Astrocyte (in vitro differentiated cells and primary cell): ENCODE measurements at regions not wholly inside any gene's neighbourhood (a gene's known extent, or its start where the extent isn't known, plus 50 kb on each side); places are given as distances from the start of the nearest gene placed in this dataset.

Source experiments
- DNase-seq: peaks from one replicate; pipeline ENCODE4 v3.0.0-alpha.2; 2010; ENCODE audit warnings: low read depth
- FAIRE-seq: peaks from 2 replicates; lab custom pipeline; 2011; peaks lifted over from hg19 to GRCh38; lab: Jason Lieb, UNC
- H2AFZ ChIP-seq: 2 replicates; pipeline ENCODE4 v1.6.0; 2012; ENCODE audit warnings: low read depth, low read length, inconsistent platforms
- H3K27ac ChIP-seq: 2 replicates; pipeline ENCODE4 v1.5.1; 2011; ENCODE audit warnings: low read depth, low read length, inconsistent platforms
- H3K27me3 ChIP-seq: 2 replicates; pipeline ENCODE4 v1.6.0; 2011; ENCODE audit warnings: low read length, inconsistent platforms; ENCODE audit not compliant: insufficient read depth
- H3K36me3 ChIP-seq: 2 replicates; pipeline ENCODE4 v1.5.1; 2011; ENCODE audit warnings: low read length, inconsistent platforms; ENCODE audit not compliant: insufficient read depth
- H3K4me1 ChIP-seq: 2 replicates; pipeline ENCODE4 v1.5.1; 2011; ENCODE audit warnings: low read length, inconsistent platforms; ENCODE audit not compliant: insufficient read depth
- H3K4me2 ChIP-seq: 2 replicates; pipeline ENCODE4 v1.6.0; 2012; ENCODE audit warnings: low read length, inconsistent platforms
- H3K4me3 ChIP-seq: 2 replicates; pipeline ENCODE4 v1.5.1; 2011; ENCODE audit warnings: low read depth, mild to moderate bottlenecking, low read length, inconsistent platforms; ENCODE audit not compliant: insufficient read depth
- H3K79me2 ChIP-seq: 2 replicates; pipeline ENCODE4 v1.6.0; 2012; ENCODE audit warnings: mild to moderate bottlenecking, low read length, inconsistent platforms; ENCODE audit not compliant: insufficient read depth
- H3K9ac ChIP-seq: 2 replicates; pipeline ENCODE4 v1.6.0; 2012; ENCODE audit warnings: mild to moderate bottlenecking, low read length, inconsistent platforms
- H3K9me3 ChIP-seq: 2 replicates; pipeline ENCODE4 v1.5.1; 2012; ENCODE audit warnings: low read depth, mild to moderate bottlenecking, low read length, inconsistent platforms; ENCODE audit not compliant: insufficient read depth
- H4K20me1 ChIP-seq: 2 replicates; pipeline ENCODE4 v1.6.0; 2012; ENCODE audit warnings: low read length, inconsistent platforms; ENCODE audit not compliant: insufficient read depth
- H3K27ac Mint-ChIP-seq: one replicate; pipeline ENCODE4 v1.8.0; 2021; ENCODE audit warnings: mild to moderate bottlenecking, mixed read lengths; ENCODE audit not compliant: unreplicated experiment
- H3K27me3 Mint-ChIP-seq: one replicate; pipeline ENCODE4 v1.8.0; 2021; ENCODE audit warnings: low read depth, mixed read lengths; ENCODE audit not compliant: unreplicated experiment
- H3K36me3 Mint-ChIP-seq: one replicate; pipeline ENCODE4 v1.8.0; 2021; ENCODE audit warnings: low read depth, mixed read lengths; ENCODE audit not compliant: unreplicated experiment
- H3K4me1 Mint-ChIP-seq: one replicate; pipeline ENCODE4 v1.8.0; 2021; ENCODE audit warnings: low read depth, mixed read lengths; ENCODE audit not compliant: unreplicated experiment
- H3K4me3 Mint-ChIP-seq: one replicate; pipeline ENCODE4 v1.8.0; 2021; ENCODE audit warnings: mild to moderate bottlenecking, moderate library complexity, mixed read lengths; ENCODE audit not compliant: unreplicated experiment
- H3K9me3 Mint-ChIP-seq: one replicate; pipeline ENCODE4 v1.8.0; 2021; ENCODE audit warnings: mild to moderate bottlenecking, mixed read lengths; ENCODE audit not compliant: unreplicated experiment
- CTCF ChIP-seq: IDR thresholded peaks from 2 replicates; pipeline ENCODE4 v1.5.1; 2011; ENCODE audit warnings: low read depth, mild to moderate bottlenecking, inconsistent platforms, low read length, moderate library complexity; ENCODE audit not compliant: insufficient read depth
- EZH2 ChIP-seq: IDR thresholded peaks from 2 replicates; pipeline ENCODE4 v1.6.1; 2012; ENCODE audit warnings: mild to moderate bottlenecking, low read length, inconsistent platforms; ENCODE audit not compliant: insufficient read depth

GRCh38 chr6:121666814-121667213, 231.4 kb downstream of the GJA1 start:
- FAIRE-seq (peak; percentile 87), DNase-seq (peak; percentile 85)

GRCh38 chr6:121668259-121668658, 232.8 kb downstream of the GJA1 start:
- Histone ChIP-seq H3K79me2 (no peaks in the 10 kb centered on the region), H3K27ac (no peak overlapping the region), H3K9ac (no peak overlapping the region), H3K36me3 (no peaks in the 10 kb centered on the region), H3K4me1 (peaks cover 6% of the 10 kb centered on the region), H4K20me1 (no peaks in the 10 kb centered on the region), H2AFZ (no peak overlapping the region), H3K4me2 (no peak overlapping the region), H3K9me3 (no peaks in the 10 kb centered on the region), H3K27me3 (no peaks in the 10 kb centered on the region), H3K4me3 (no peak overlapping the region)
- Mint-ChIP-seq H3K4me3 (no peak overlapping the region), H3K36me3 (no peaks in the 10 kb centered on the region), H3K27me3 (no peaks in the 10 kb centered on the region), H3K4me1 (peaks cover 18% of the 10 kb centered on the region), H3K27ac (peak overlapping the region; percentile 77), H3K9me3 (no peaks in the 10 kb centered on the region)
- TF ChIP-seq EZH2 (no peak), CTCF (no peak)
- FAIRE-seq (no peak), DNase-seq (no peak)

More at GRCh38 chr6:121666814-121667213, 231.4 kb downstream of the GJA1 start:
- peak overlapping the region; percentile 34 for H3K27ac ChIP-seq
- H3K36me3 ChIP-seq, result no peaks in the 10 kb centered on the region
- Mint-ChIP-seq H3K27me3 (no peaks in the 10 kb centered on the region), H3K4me1 (peaks cover 18% of the 10 kb centered on the region), H3K4me3 (no peak overlapping the region), H3K9me3 (no peaks in the 10 kb centered on the region), H3K36me3 (no peaks in the 10 kb centered on the region), H3K27ac (peak overlapping the region; percentile 63)
- no peak overlapping the region for H3K4me3 ChIP-seq
- peaks cover 6% of the 10 kb centered on the region for H3K4me1 ChIP-seq
- H3K27me3 ChIP-seq, result no peaks in the 10 kb centered on the region
- peak overlapping the region; percentile 52 for H3K4me2 ChIP-seq
- no peaks in the 10 kb centered on the region for H4K20me1 ChIP-seq
- no peak for TF ChIP-seq EZH2
- TF ChIP-seq CTCF, result no peak
- H3K79me2 ChIP-seq, result no peaks in the 10 kb centered on the region
- no peak overlapping the region for H3K9ac ChIP-seq
- no peaks in the 10 kb centered on the region for H3K9me3 ChIP-seq
- H2AFZ ChIP-seq, result peak overlapping the region; percentile 20

- FAIRE-seq (no peak), DNase-seq (peak; percentile 55)
- Mint-ChIP-seq H3K9me3 (no peaks in the 10 kb centered on the region), H3K27ac (no peak overlapping the region), H3K4me3 (no peak overlapping the region), H3K36me3 (no peaks in the 10 kb centered on the region), H3K4me1 (peaks cover 14% of the 10 kb centered on the region), H3K27me3 (no peaks in the 10 kb centered on the region)
- H3K4me2 ChIP-seq, result no peak overlapping the region
- TF ChIP-seq CTCF, result no peak
- H3K27me3 ChIP-seq, result no peaks in the 10 kb centered on the region
- H2AFZ ChIP-seq, result no peak overlapping the region
- no peak overlapping the region for H3K9ac ChIP-seq
- no peaks in the 10 kb centered on the region for H3K79me2 ChIP-seq
- H3K9me3 ChIP-seq, result no peaks in the 10 kb centered on the region
- H3K36me3 ChIP-seq, result no peaks in the 10 kb centered on the region
- no peaks in the 10 kb centered on the region for H4K20me1 ChIP-seq
- H3K4me3 ChIP-seq, result no peak overlapping the region
- no peak overlapping the region for H3K27ac ChIP-seq
- peaks cover 6% of the 10 kb centered on the region for H3K4me1 ChIP-seq
Measured at GRCh38 chr6:121670511-121670910, 235.1 kb downstream of the GJA1 start.
